Daoy (cell line): ENCODE measurements at regions not wholly inside any gene's neighbourhood (a gene's known extent, or its start where the extent isn't known, plus 50 kb on each side); places are given as distances from the start of the nearest gene placed in this dataset.

Experiments used
- DNase-seq: peaks from one replicate; pipeline ENCODE4 v3.0.0-alpha.2; 2015; ENCODE audit warnings: low read depth

- peak; percentile 51 for DNase-seq
Measured at GRCh38 chr2:206212673-206213513, 53.2 kb downstream of the EEF1B2 start.

- DNase-seq = no peak
Measured at GRCh38 chr2:206213514-206213845, 53.8 kb downstream of the EEF1B2 start.

- DNase-seq = no peak
Measured at GRCh38 chr2:206217166-206217565, 57.3 kb upstream of the ZDBF2 start.

GRCh38 chr2:206217743-206218142 is 56.7 kb upstream of the ZDBF2 start:
- DNase-seq = peak; percentile 47

GRCh38 chr2:206218156-206218555 is 56.3 kb upstream of the ZDBF2 start:
- no peak for DNase-seq

- DNase-seq = no peak
Measured at GRCh38 chr2:206218796-206219499, 55.5 kb upstream of the ZDBF2 start.

- no peak for DNase-seq
Measured at GRCh38 chr2:206219957-206220356, 54.5 kb upstream of the ZDBF2 start.

- DNase-seq = no peak
Measured at GRCh38 chr2:206220997-206221396, 53.5 kb upstream of the ZDBF2 start.
